Stomach (tissue), 4 donors: ENCODE measurements at regions not wholly inside any gene's neighbourhood (a gene's known extent, or its start where the extent isn't known, plus 50 kb on each side); places are given as distances from the start of the nearest gene placed in this dataset.

Experiments used
- CTCF ChIP-seq, 7 experiments: fragments of 450-650 bp in 4 of 7; fragments of 200-600 bp in 3 of 7; sonication (generic) in 3 of 7; IDR thresholded peaks; one replicate each; pipeline ENCODE4 v1.5.1; 2016 to 2019; ENCODE audit warnings: antibody characterized with exemption in 7 of 7, control low read depth in 2 of 7, mild to moderate bottlenecking in 1 of 7
- EP300 ChIP-seq: sonication (generic); formaldehyde crosslinking; IDR thresholded peaks from one replicate; pipeline ENCODE4 v1.6.1; 2017; ENCODE audit warnings: antibody characterized with exemption
- POLR2A ChIP-seq, 4 donors: fragments of 450-650 bp; IDR thresholded peaks; one replicate each; pipeline ENCODE4 v1.6.1; 2016; ENCODE audit warnings: antibody characterized with exemption in 4 of 4, control low read depth in 2 of 4, mild to moderate bottlenecking in 1 of 4, moderate library complexity in 1 of 4
- POLR2AphosphoS5 ChIP-seq, 3 donors: sonication (generic); formaldehyde crosslinking; IDR thresholded peaks; one replicate each; pipeline ENCODE4 v1.6.1; 2016; ENCODE audit warnings: antibody characterized with exemption in 3 of 3

- TF ChIP-seq CTCF (IDR thresholded peaks at IDR 0.05) (no peak), EP300 (no peak), POLR2AphosphoS5 (IDR thresholded peaks at IDR 0.05) (no peak), POLR2A (IDR thresholded peaks at IDR 0.05) (no peak)
Measured at GRCh38 chr4:79650217-79650616, 242.2 kb upstream of the GK2 start.
